H1 (cell line): ENCODE measurements at regions not wholly inside any gene's neighbourhood (a gene's known extent, or its start where the extent isn't known, plus 50 kb on each side); places are given as distances from the start of the nearest gene placed in this dataset.

ENCODE experiments used
- CTCF ChIA-PET: fragments of 300-600 bp; sonication (Branson Sonifier 250); formaldehyde crosslinking; loops from one replicate; lab custom pipeline; 2021; ENCODE audit not compliant: partially characterized antibody; lab: Charles Lee
- POLR2A ChIA-PET: fragments of 300-600 bp; sonication (Branson Sonifier 250); formaldehyde crosslinking; loops from one replicate; lab custom pipeline; 2021; ENCODE audit warnings: inconsistent platforms; ENCODE audit not compliant: partially characterized antibody; lab: Charles Lee
- DNase-seq, 2 experiments: peaks; one replicate each; pipeline versions ENCODE4 v3.0.0 to v3.0.0-alpha.2; 2010 to 2022; ENCODE audit warnings: low spot score in 2 of 2, low read depth in 1 of 2, mixed read lengths in 1 of 2
- FAIRE-seq: peaks from 2 replicates; lab custom pipeline; 2011; peaks lifted over from hg19 to GRCh38; lab: Jason Lieb, UNC
- H2AFZ ChIP-seq: 2 replicates; pipeline ENCODE4 v1.8.1; 2012; ENCODE audit warnings: low read length, inconsistent platforms
- H2AK5ac ChIP-seq: 2 replicates; pipeline ENCODE4 v1.6.1; 2013; ENCODE audit warnings: low read depth, low read length
- H2BK120ac ChIP-seq: replicated peaks from 2 replicates; pipeline ENCODE3; 2013; ENCODE audit warnings: low read depth, low read length, inconsistent platforms
- H2BK12ac ChIP-seq: 2 replicates; pipeline ENCODE4 v1.6.1; 2013; ENCODE audit warnings: low read depth, low read length
- H2BK15ac ChIP-seq: 2 replicates; pipeline ENCODE4 v1.6.1; 2013; ENCODE audit warnings: low read length
- H2BK20ac ChIP-seq: 2 replicates; pipeline ENCODE4 v1.6.1; 2013; ENCODE audit warnings: low read length
- H2BK5ac ChIP-seq: 2 replicates; pipeline ENCODE4 v1.6.1; 2013; ENCODE audit warnings: low read depth, low read length
- H3K14ac ChIP-seq: 2 replicates; pipeline ENCODE4 v1.6.1; 2013; ENCODE audit warnings: inconsistent platforms; ENCODE audit not compliant: insufficient read length
- H3K18ac ChIP-seq: 2 replicates; pipeline ENCODE4 v1.6.1; 2013; ENCODE audit warnings: low read length; ENCODE audit errors: extremely low read depth
- H3K23ac ChIP-seq: 2 replicates; pipeline ENCODE4 v1.6.1; 2013; ENCODE audit warnings: inconsistent platforms; ENCODE audit not compliant: insufficient read length
- H3K23me2 ChIP-seq: 2 replicates; pipeline ENCODE4 v1.6.1; 2013; ENCODE audit warnings: low read depth, low read length
- H3K27ac ChIP-seq: 2 replicates; pipeline ENCODE4 v1.6.1; 2011; ENCODE audit warnings: low read depth, low read length, inconsistent platforms
- H3K27me3 ChIP-seq, 4 experiments: replicated peaks in 1 of 4; 1 replicate in 1 of 4; 2 replicates in 3 of 4; pipeline versions ENCODE4 v1.6.1 to v1.8.1; 2011 to 2013; ENCODE audit warnings: low read length in 3 of 4, mild to moderate bottlenecking in 3 of 4, inconsistent platforms in 2 of 4, mixed read lengths in 2 of 4, moderate library complexity in 1 of 4; ENCODE audit not compliant: control insufficient read depth in 3 of 4, insufficient read depth in 3 of 4; ENCODE audit errors: extremely low read depth in 1 of 4
- H3K36me3 ChIP-seq, 4 experiments: 2 replicates each; pipeline versions ENCODE4 v1.6.1 to v1.8.1; 2011 to 2013; ENCODE audit warnings: mild to moderate bottlenecking in 4 of 4, low read length in 3 of 4, moderate library complexity in 2 of 4, control low read depth in 1 of 4, inconsistent platforms in 1 of 4; ENCODE audit not compliant: insufficient read depth in 4 of 4, control insufficient read depth in 2 of 4
- H3K4ac ChIP-seq: replicated peaks from 2 replicates; pipeline ENCODE3; 2013; ENCODE audit warnings: low read length, low read depth, mixed read lengths, inconsistent platforms; ENCODE audit not compliant: insufficient read length
- H3K4me1 ChIP-seq, 4 experiments: replicated peaks in 1 of 4; 1 replicate in 1 of 4; 2 replicates in 3 of 4; pipeline versions ENCODE4 v1.6.1 to v1.8.1; 2011 to 2013; ENCODE audit warnings: low read length in 3 of 4, inconsistent platforms in 2 of 4, mixed read lengths in 1 of 4; ENCODE audit not compliant: insufficient read depth in 4 of 4, control insufficient read depth in 3 of 4
- H3K4me2 ChIP-seq, 2 experiments: 2 replicates each; pipeline versions ENCODE4 v1.6.1 to v1.8.1; 2011 to 2013; ENCODE audit warnings: low read depth in 2 of 2, low read length in 2 of 2, control low read depth in 1 of 2, inconsistent platforms in 1 of 2, mild to moderate bottlenecking in 1 of 2; ENCODE audit not compliant: insufficient read depth in 1 of 2
- H3K4me3 ChIP-seq, 4 experiments: fragments of 200-600, 300-600 bp in 1 of 4; sonication (generic), shearing (Covaris generic), sonication (Bioruptor Twin) in 1 of 4; 2 replicates each; pipeline versions ENCODE4 v1.5.1 to v1.8.1; 2011 to 2016; ENCODE audit warnings: low read length in 4 of 4, low read depth in 3 of 4, control low read depth in 2 of 4, inconsistent platforms in 2 of 4, mild to moderate bottlenecking in 2 of 4, mixed read lengths in 1 of 4, moderate library complexity in 1 of 4; ENCODE audit not compliant: insufficient read depth in 2 of 4; ENCODE audit errors: extremely low read depth in 1 of 4
- H3K56ac ChIP-seq: replicated peaks from 2 replicates; pipeline ENCODE3; 2013; ENCODE audit warnings: low read depth, mild to moderate bottlenecking, mixed read lengths, low read length, inconsistent platforms; ENCODE audit not compliant: insufficient read length
- H3K79me1 ChIP-seq: 2 replicates; pipeline ENCODE4 v1.6.1; 2013; ENCODE audit warnings: low read depth, low read length, control low read depth
- H3K79me2 ChIP-seq, 2 experiments: 2 replicates each; pipeline versions ENCODE4 v1.6.1 to v1.8.1; 2012 to 2013; ENCODE audit warnings: low read length in 2 of 2, mild to moderate bottlenecking in 2 of 2, inconsistent platforms in 1 of 2; ENCODE audit not compliant: insufficient read depth in 2 of 2, control insufficient read depth in 1 of 2
- H3K9ac ChIP-seq, 4 experiments: replicated peaks in 1 of 4; 1 replicate in 1 of 4; 2 replicates in 3 of 4; pipeline versions ENCODE4 v1.6.1 to v1.8.1; 2011 to 2013; ENCODE audit warnings: low read depth in 3 of 4, low read length in 3 of 4, control low read depth in 2 of 4, mild to moderate bottlenecking in 2 of 4, moderate library complexity in 2 of 4, inconsistent platforms in 1 of 4; ENCODE audit errors: extremely low read depth in 1 of 4
- H3K9me3 ChIP-seq, 2 experiments: 2 replicates each; pipeline versions ENCODE4 v1.6.1 to v1.8.1; 2012 to 2013; ENCODE audit warnings: mild to moderate bottlenecking in 2 of 2, moderate library complexity in 2 of 2, control low read depth in 1 of 2, inconsistent platforms in 1 of 2, low read depth in 1 of 2, low read length in 1 of 2, mixed read lengths in 1 of 2; ENCODE audit not compliant: insufficient read depth in 2 of 2
- H4K20me1 ChIP-seq, 2 experiments: replicated peaks in 1 of 2; 2 replicates each; pipeline versions ENCODE3 to v1.8.1; 2011 to 2013; ENCODE audit warnings: inconsistent platforms in 2 of 2, low read length in 2 of 2, mild to moderate bottlenecking in 1 of 2; ENCODE audit not compliant: insufficient read depth in 2 of 2, control insufficient read depth in 1 of 2
- H4K5ac ChIP-seq: 2 replicates; pipeline ENCODE4 v1.6.1; 2013; ENCODE audit warnings: low read length, low read depth, mixed read lengths, inconsistent platforms; ENCODE audit not compliant: insufficient read length
- H4K8ac ChIP-seq: 2 replicates; pipeline ENCODE4 v1.8.0; 2013; ENCODE audit warnings: mild to moderate bottlenecking, moderate library complexity, low read length, inconsistent platforms; ENCODE audit not compliant: insufficient read depth; ENCODE audit errors: extremely low read depth
- H4K91ac ChIP-seq: replicated peaks from 2 replicates; pipeline ENCODE3; 2013; ENCODE audit warnings: low read length, mixed read lengths, inconsistent platforms; ENCODE audit not compliant: insufficient read length
- CEBPB ChIP-seq: IDR thresholded peaks from 2 replicates; pipeline ENCODE4 v1.6.1; 2012; ENCODE audit warnings: low read depth, low read length
- JUN ChIP-seq: IDR thresholded peaks from 2 replicates; pipeline ENCODE4 v1.6.1; 2011; ENCODE audit warnings: low read depth, mild to moderate bottlenecking, improper control_type of control experiment, low read length
- KDM5A ChIP-seq: fragments of 200-600 bp; IDR thresholded peaks from 2 replicates; pipeline ENCODE4 v1.7.1; 2012; ENCODE audit warnings: mild to moderate bottlenecking, low read length, inconsistent platforms, mixed read lengths
- RAD21 ChIP-seq, 2 experiments: IDR thresholded peaks in 1 of 2; conservative IDR thresholded peaks in 1 of 2; 2 replicates each; pipeline ENCODE4 v1.6.1; 2011; ENCODE audit warnings: low read depth in 2 of 2, low read length in 2 of 2, improper control_type of control experiment in 1 of 2, inconsistent platforms in 1 of 2, mild to moderate bottlenecking in 1 of 2, moderate library complexity in 1 of 2
- RXRA ChIP-seq: IDR thresholded peaks from 2 replicates; pipeline ENCODE4 v1.6.1; 2011; ENCODE audit warnings: low read depth, mild to moderate bottlenecking, low read length, moderate library complexity; ENCODE audit not compliant: insufficient read depth
- TEAD4 ChIP-seq: IDR thresholded peaks from 2 replicates; pipeline ENCODE4 v1.6.1; 2012; ENCODE audit warnings: low read depth, low read length, inconsistent platforms, mixed read lengths
- WGBS, 2 experiments: shearing (Covaris generic) in 1 of 2; methylation state at CpG; one replicate each; pipeline versions ENCODE4 v1.1.6 to v1.1.7; 2013 to 2015; ENCODE audit warnings: low lambda C conversion rate in 2 of 2, mixed read lengths in 2 of 2, inconsistent platforms in 1 of 2, low coverage in 1 of 2, missing lambda C conversion rate in 1 of 2; ENCODE audit not compliant: insufficient replicate concordance in 2 of 2, insufficient coverage in 1 of 2, insufficient read length in 1 of 2; ENCODE audit errors: extremely low coverage in 1 of 2, missing lambda C conversion rate in 1 of 2; 5-methylcytosine and 5-hydroxymethylcytosine counted together
- TF ChIP-seq, protein P1 (sequence below): IDR thresholded peaks from 2 replicates; pipeline ENCODE4 v1.6.1; 2012; ENCODE audit warnings: low read length, inconsistent platforms

DNA sequence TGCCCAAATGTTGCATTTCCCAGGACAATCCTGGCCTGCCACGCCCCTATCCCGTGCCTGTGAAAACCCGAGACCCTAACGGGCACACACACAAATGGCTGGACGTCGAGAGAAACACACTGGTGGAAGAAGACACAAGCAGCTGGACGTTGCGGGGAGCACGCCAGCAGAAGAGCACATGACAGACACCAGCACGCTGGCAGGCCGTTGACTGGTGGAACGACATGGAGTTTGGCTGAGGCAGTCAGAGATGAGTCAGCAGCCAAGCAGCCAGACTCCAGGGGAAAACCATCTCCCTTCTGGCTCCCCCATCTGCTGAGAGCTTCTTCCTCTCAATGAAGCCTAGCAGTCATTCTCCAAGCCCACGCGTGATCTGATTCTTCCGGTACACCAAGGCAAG, 606.7 kb upstream of the LRRC4C start:
- WGBS, 2 experiments: 94% methylated on average over 15 of the region's 15 CpGs; no CpG with 5 or more reads in 1 of the 2 experiments

More for the DNA sequence above, 606.7 kb upstream of the LRRC4C start:
- Histone ChIP-seq H4K91ac (no peak overlapping the region), H3K18ac (no peak overlapping the region), H3K9ac (no peak overlapping the region), H3K9me3 (no peaks in the 10 kb centered on the region), H3K23me2 (no peaks in the 10 kb centered on the region), H2AK5ac (no peak overlapping the region), H2BK15ac (no peak overlapping the region), H3K79me2 (no peaks in the 10 kb centered on the region), H2BK5ac (no peak overlapping the region), H3K4ac (no peak overlapping the region), H4K8ac (peak overlapping the region; percentile 57; the same call in 1 of the 2 replicates), H2BK12ac (peak overlapping the region; percentile 77; the same call in 1 of the 2 replicates), H3K4me1 (no peaks in the 10 kb centered on the region; a peak in 1 of 7 replicates), H3K23ac (no peak overlapping the region), H3K14ac (no peak overlapping the region), H3K79me1 (no peaks in the 10 kb centered on the region), H3K4me2 (no peak overlapping the region), H3K36me3 (no peaks in the 10 kb centered on the region), H2BK20ac (no peak overlapping the region), H3K56ac (no peak overlapping the region), H4K20me1 (no peaks in the 10 kb centered on the region), H3K4me3 (no peak overlapping the region), H3K27me3 (no peaks in the 10 kb centered on the region), H3K27ac (no peak overlapping the region), H2BK120ac (no peak overlapping the region), H2AFZ (peak overlapping the region; percentile 72), H4K5ac (no peak overlapping the region)
- TF ChIP-seq, protein P1, sequence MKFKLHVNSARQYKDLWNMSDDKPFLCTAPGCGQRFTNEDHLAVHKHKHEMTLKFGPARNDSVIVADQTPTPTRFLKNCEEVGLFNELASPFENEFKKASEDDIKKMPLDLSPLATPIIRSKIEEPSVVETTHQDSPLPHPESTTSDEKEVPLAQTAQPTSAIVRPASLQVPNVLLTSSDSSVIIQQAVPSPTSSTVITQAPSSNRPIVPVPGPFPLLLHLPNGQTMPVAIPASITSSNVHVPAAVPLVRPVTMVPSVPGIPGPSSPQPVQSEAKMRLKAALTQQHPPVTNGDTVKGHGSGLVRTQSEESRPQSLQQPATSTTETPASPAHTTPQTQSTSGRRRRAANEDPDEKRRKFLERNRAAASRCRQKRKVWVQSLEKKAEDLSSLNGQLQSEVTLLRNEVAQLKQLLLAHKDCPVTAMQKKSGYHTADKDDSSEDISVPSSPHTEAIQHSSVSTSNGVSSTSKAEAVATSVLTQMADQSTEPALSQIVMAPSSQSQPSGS: no peak
- TF ChIP-seq RAD21 (IDR thresholded peaks at IDR 0.05 in 1 of 2, conservative IDR thresholded peaks at IDR 0.05 in 1 of 2; ENCODE audit: low read depth in 2 of 2, low read length in 2 of 2) (no peak), RXRA (no peak), CEBPB (no peak), TEAD4 (no peak), JUN (no peak), KDM5A (no peak)
- CTCF ChIA-PET: no interaction called here
- DNase-seq (no peak), FAIRE-seq (no peak)
- POLR2A ChIA-PET: no interaction called here
